ENCODE measurements at regions not wholly inside any gene's neighbourhood (a gene's known extent, or its start where the extent isn't known, plus 50 kb on each side); places are given as distances from the start of the nearest gene placed in this dataset.

GRCh38 chr16:26777821-26778220, 288.9 kb upstream of the C16orf82 start:
- DNase-seq (ENCODE audit: low spot score in 2 of 2), result no peak
- WGBS, 2 donors, result 83% methylated on average over 4 of the region's 4 CpGs
- TF ChIP-seq CTCF (IDR thresholded peaks at IDR 0.05) (no peak), POLR2A (IDR thresholded peaks at IDR 0.05) (no peak)
- no peak overlapping the region for H3K4me3 ChIP-seq (ENCODE audit: low read depth, poor library complexity, severe bottlenecking)
- intact Hi-C loops (cut with DNase I; ENCODE audit: low total_unique reads), result loop anchor here (2.0 kb wide), 1 partner anchor 499 kb away; no protein-coding TSS in a partner anchor

GRCh38 chr16:26787924-26788323, 278.8 kb upstream of the C16orf82 start:
- DNase-seq (ENCODE audit: low spot score in 2 of 2), result no peak
- intact Hi-C loops (cut with DNase I; ENCODE audit: low total_unique reads), result no loop called here
- TF ChIP-seq CTCF (IDR thresholded peaks at IDR 0.05) (no peak), POLR2A (IDR thresholded peaks at IDR 0.05) (no peak)
- 48 to 52% methylated on average over 4 of the region's 4 CpGs for WGBS, 2 donors
- no peak overlapping the region for H3K4me3 ChIP-seq (ENCODE audit: low read depth, poor library complexity, severe bottlenecking)

- no peak for DNase-seq (ENCODE audit: low spot score in 2 of 2)
- TF ChIP-seq CTCF (IDR thresholded peaks at IDR 0.05), result no peak
- no peak overlapping the region for H3K4me3 ChIP-seq (ENCODE audit: low read depth, poor library complexity, severe bottlenecking)
- intact Hi-C loops (cut with DNase I; ENCODE audit: low total_unique reads), result no loop called here
- WGBS, 2 donors, result 49 to 58% methylated on average over 6 of the region's 6 CpGs
These were observed 275.6 kb upstream of the C16orf82 start for GRCh38 chr16:26791169-26791568.

GRCh38 chr16:26795184-26795583, 271.5 kb upstream of the C16orf82 start:
- no peak for DNase-seq (ENCODE audit: low spot score in 2 of 2)
- H3K4me3 ChIP-seq (ENCODE audit: low read depth, poor library complexity, severe bottlenecking), result no peak overlapping the region
- 39 to 44% methylated on average over 3 of the region's 3 CpGs for WGBS, 2 donors
- intact Hi-C loops (cut with DNase I; ENCODE audit: low total_unique reads), result no loop called here
- TF ChIP-seq POLR2A (IDR thresholded peaks at IDR 0.05) (no peak), CTCF (IDR thresholded peaks at IDR 0.05) (no peak)

GRCh38 chr16:26801628-26802027, 265.1 kb upstream of the C16orf82 start:
- intact Hi-C loops (cut with DNase I; ENCODE audit: low total_unique reads), result no loop called here
- DNase-seq (ENCODE audit: low spot score in 2 of 2), result no peak
- TF ChIP-seq POLR2A (IDR thresholded peaks at IDR 0.05) (no peak), CTCF (IDR thresholded peaks at IDR 0.05) (no peak)
- 85 to 90% methylated on average over 3 of the region's 3 CpGs for WGBS, 2 donors
- H3K4me3 ChIP-seq (ENCODE audit: low read depth, poor library complexity, severe bottlenecking), result no peak overlapping the region

GRCh38 chr16:26802440-26802839, 264.3 kb upstream of the C16orf82 start:
- H3K4me3 ChIP-seq (ENCODE audit: low read depth, poor library complexity, severe bottlenecking), result no peak overlapping the region
- TF ChIP-seq CTCF (IDR thresholded peaks at IDR 0.05) (no peak), POLR2A (IDR thresholded peaks at IDR 0.05) (no peak)
- 21 to 46% methylated on average over 4 of the region's 4 CpGs for WGBS, 2 donors
- no peak for DNase-seq (ENCODE audit: low spot score in 2 of 2)
- intact Hi-C loops (cut with DNase I; ENCODE audit: low total_unique reads), result no loop called here
